ENCODE measurements at regions not wholly inside any gene's neighbourhood (a gene's known extent, or its start where the extent isn't known, plus 50 kb on each side); places are given as distances from the start of the nearest gene placed in this dataset.

GRCh38 chr11:127875131-127875530 lies 712.2 kb downstream of the ETS1 start:
- no peak overlapping the region for H3K4me3 Mint-ChIP-seq
- Histone ChIP-seq H3K9ac (ENCODE audit: extremely low read depth, low read length, poor library complexity, severe bottlenecking) (no peak overlapping the region), H3K4me1 (ENCODE audit: control insufficient read depth, insufficient read depth, low read length) (no peaks in the 10 kb centered on the region), H3K27ac (ENCODE audit: low read depth, low read length) (no peak overlapping the region), H3K27me3 (ENCODE audit: control insufficient read depth, insufficient read depth, low read length, poor library complexity, severe bottlenecking) (no peaks in the 10 kb centered on the region), H3K9me3 (ENCODE audit: control insufficient read depth, low read length) (no peaks in the 10 kb centered on the region), H3K4me3 (ENCODE audit: low read length) (no peak overlapping the region), H3K36me3 (ENCODE audit: control insufficient read depth, insufficient read depth, low read length) (no peaks in the 10 kb centered on the region)
- 83% methylated on average over 2 of the region's 2 CpGs; no CpG with 5 or more reads in 1 of the 2 experiments for WGBS, 2 experiments (ENCODE audit: insufficient coverage in 1 of 2, insufficient read length in 1 of 2)
- H3K27ac Mint-ChIP-seq: no peak overlapping the region
- H3K9me3 Mint-ChIP-seq: no peaks in the 10 kb centered on the region
- no peak for DNase-seq
- no peaks in the 10 kb centered on the region for H3K27me3 Mint-ChIP-seq (ENCODE audit: insufficient read depth)
- no peaks in the 10 kb centered on the region for H3K36me3 Mint-ChIP-seq (ENCODE audit: low read depth)
- H3K4me1 Mint-ChIP-seq: peaks cover 3% of the 10 kb centered on the region
- no peak for TF ChIP-seq CTCF (conservative IDR thresholded peaks at IDR 0.05)

- Histone ChIP-seq H3K9me3 (ENCODE audit: control insufficient read depth, low read length) (no peaks in the 10 kb centered on the region), H3K4me3 (ENCODE audit: low read length) (no peak overlapping the region), H3K9ac (ENCODE audit: extremely low read depth, low read length, poor library complexity, severe bottlenecking) (no peak overlapping the region), H3K36me3 (ENCODE audit: control insufficient read depth, insufficient read depth, low read length) (no peaks in the 10 kb centered on the region), H3K27me3 (ENCODE audit: control insufficient read depth, insufficient read depth, low read length, poor library complexity, severe bottlenecking) (no peaks in the 10 kb centered on the region), H3K27ac (ENCODE audit: low read depth, low read length) (no peak overlapping the region), H3K4me1 (ENCODE audit: control insufficient read depth, insufficient read depth, low read length) (no peaks in the 10 kb centered on the region)
- H3K36me3 Mint-ChIP-seq (ENCODE audit: low read depth): no peaks in the 10 kb centered on the region
- no peak for DNase-seq
- H3K27ac Mint-ChIP-seq: no peak overlapping the region
- H3K4me3 Mint-ChIP-seq: no peak overlapping the region
- TF ChIP-seq CTCF (conservative IDR thresholded peaks at IDR 0.05): no peak
- H3K9me3 Mint-ChIP-seq: peaks cover 2% of the 10 kb centered on the region
- peaks cover 3% of the 10 kb centered on the region for H3K4me1 Mint-ChIP-seq
- H3K27me3 Mint-ChIP-seq (ENCODE audit: insufficient read depth): no peaks in the 10 kb centered on the region
Observed at GRCh38 chr11:127873478-127873877, 713.9 kb downstream of the ETS1 start.

- H3K4me1 ChIP-seq (ENCODE audit: control insufficient read depth, insufficient read depth, low read length): peaks cover 3% of the 10 kb centered on the region
- peaks cover 2% of the 10 kb centered on the region for H3K9me3 Mint-ChIP-seq
- TF ChIP-seq CTCF (conservative IDR thresholded peaks at IDR 0.05): no peak
- H3K9ac ChIP-seq (ENCODE audit: extremely low read depth, low read length, poor library complexity, severe bottlenecking): no peak overlapping the region
- H3K4me3 Mint-ChIP-seq: no peak overlapping the region
- no peak overlapping the region for H3K4me3 ChIP-seq (ENCODE audit: low read length)
- peaks cover 20% of the 10 kb centered on the region for H3K4me1 Mint-ChIP-seq
- no peaks in the 10 kb centered on the region for H3K9me3 ChIP-seq (ENCODE audit: control insufficient read depth, low read length)
- 82 to 97% methylated on average over 1 of the region's 1 CpG for WGBS, 2 experiments (ENCODE audit: insufficient coverage in 1 of 2, insufficient read length in 1 of 2)
- no peak overlapping the region for H3K27ac ChIP-seq (ENCODE audit: low read depth, low read length)
- H3K27me3 ChIP-seq (ENCODE audit: control insufficient read depth, insufficient read depth, low read length, poor library complexity, severe bottlenecking): no peaks in the 10 kb centered on the region
- H3K36me3 ChIP-seq (ENCODE audit: control insufficient read depth, insufficient read depth, low read length): no peaks in the 10 kb centered on the region
- no peaks in the 10 kb centered on the region for H3K36me3 Mint-ChIP-seq (ENCODE audit: low read depth)
- no peaks in the 10 kb centered on the region for H3K27me3 Mint-ChIP-seq (ENCODE audit: insufficient read depth)
- DNase-seq: no peak
- no peak overlapping the region for H3K27ac Mint-ChIP-seq
Observed at GRCh38 chr11:127866109-127866508, 721.2 kb downstream of the ETS1 start.
